Suprapubic skin (tissue), 4 donors: ENCODE measurements at regions not wholly inside any gene's neighbourhood (a gene's known extent, or its start where the extent isn't known, plus 50 kb on each side); places are given as distances from the start of the nearest gene placed in this dataset.

Experiments used
- DNase-seq, 2 donors: peaks; one replicate each; pipeline ENCODE4 v3.0.0-alpha.2; 2019; ENCODE audit warnings: low spot score in 2 of 2
- H3K27ac ChIP-seq: fragments of 200-600 bp; sonication (generic); one replicate; pipeline ENCODE4 v1.5.1; 2019
- H3K27me3 ChIP-seq: fragments of 200-600 bp; sonication (generic); one replicate; pipeline ENCODE4 v1.5.1; 2019
- H3K36me3 ChIP-seq: fragments of 200-600 bp; sonication (generic); one replicate; pipeline ENCODE4 v1.5.1; 2019
- H3K4me1 ChIP-seq: fragments of 200-600 bp; sonication (generic); one replicate; pipeline ENCODE4 v1.5.1; 2019
- H3K4me3 ChIP-seq: fragments of 200-600 bp; sonication (generic); one replicate; pipeline ENCODE4 v1.5.1; 2019; ENCODE audit warnings: mild to moderate bottlenecking
- H3K9me3 ChIP-seq: fragments of 200-600 bp; sonication (generic); one replicate; pipeline ENCODE4 v1.5.1; 2019
- EP300 ChIP-seq: sonication (generic); formaldehyde crosslinking; IDR thresholded peaks from one replicate; pipeline ENCODE4 v1.6.1; 2017; ENCODE audit warnings: antibody characterized with exemption
- POLR2A ChIP-seq, 2 donors: fragments of 450-650 bp; IDR thresholded peaks; one replicate each; pipeline ENCODE4 v1.6.1; 2017; ENCODE audit warnings: antibody characterized with exemption in 2 of 2, mild to moderate bottlenecking in 2 of 2, moderate library complexity in 2 of 2
- POLR2AphosphoS5 ChIP-seq, 3 donors: sonication (generic); formaldehyde crosslinking; IDR thresholded peaks; one replicate each; pipeline ENCODE4 v1.6.1; 2017; ENCODE audit warnings: antibody characterized with exemption in 3 of 3
- WGBS: methylation state at CpG from one replicate; pipeline ENCODE4 v1.1.5; 2018; 5-methylcytosine and 5-hydroxymethylcytosine counted together
- TF ChIP-seq, protein P1 (sequence below), 2 donors: fragments of 200-600 bp in 1 of 2; fragments of 450-650 bp in 1 of 2; sonication (generic) in 1 of 2; IDR thresholded peaks; one replicate each; pipeline ENCODE4 v1.5.1; 2016 to 2019; ENCODE audit warnings: antibody characterized with exemption in 2 of 2, mild to moderate bottlenecking in 1 of 2, moderate library complexity in 1 of 2

DNA sequence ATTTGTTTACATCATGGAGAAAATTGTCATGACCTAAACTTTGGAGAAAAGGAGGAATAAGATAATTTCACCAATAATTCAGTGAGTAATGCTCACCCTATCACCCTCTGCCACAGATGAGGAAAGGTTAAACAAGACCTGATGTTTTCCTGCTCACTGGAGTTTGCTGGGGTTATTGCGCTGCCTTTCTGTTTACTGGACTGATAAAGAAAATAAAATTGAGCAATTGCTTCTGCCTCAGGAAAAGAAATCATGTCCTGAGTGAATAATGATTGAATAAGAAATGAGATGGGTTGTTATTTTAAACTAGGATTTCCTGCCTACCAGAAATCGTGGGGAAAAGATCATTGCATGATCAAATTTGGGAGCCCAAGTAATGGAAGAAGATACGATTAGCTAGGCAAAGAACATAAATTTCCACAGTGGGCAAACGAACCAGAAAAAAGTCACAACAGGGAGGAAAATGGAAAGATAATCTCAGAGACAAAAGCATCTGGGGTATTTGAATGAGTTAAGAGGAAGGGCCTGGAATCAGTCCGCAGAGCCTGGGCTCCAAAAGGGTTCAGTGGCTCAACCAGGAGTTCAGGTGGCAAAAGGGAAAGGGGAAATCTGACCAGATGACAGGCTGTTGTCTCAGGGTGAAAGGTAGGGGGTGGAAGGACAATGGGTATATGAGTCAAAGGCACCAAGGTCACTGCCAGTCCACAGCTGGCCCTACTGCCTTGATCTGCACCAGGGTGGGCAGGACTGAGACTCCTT lies 146.8 kb downstream of the FAM43A start:
- no peak overlapping the region for H3K27ac ChIP-seq
- no peak for TF ChIP-seq POLR2AphosphoS5 (IDR thresholded peaks at IDR 0.05)
- no peak for TF ChIP-seq EP300
- TF ChIP-seq, protein P1, sequence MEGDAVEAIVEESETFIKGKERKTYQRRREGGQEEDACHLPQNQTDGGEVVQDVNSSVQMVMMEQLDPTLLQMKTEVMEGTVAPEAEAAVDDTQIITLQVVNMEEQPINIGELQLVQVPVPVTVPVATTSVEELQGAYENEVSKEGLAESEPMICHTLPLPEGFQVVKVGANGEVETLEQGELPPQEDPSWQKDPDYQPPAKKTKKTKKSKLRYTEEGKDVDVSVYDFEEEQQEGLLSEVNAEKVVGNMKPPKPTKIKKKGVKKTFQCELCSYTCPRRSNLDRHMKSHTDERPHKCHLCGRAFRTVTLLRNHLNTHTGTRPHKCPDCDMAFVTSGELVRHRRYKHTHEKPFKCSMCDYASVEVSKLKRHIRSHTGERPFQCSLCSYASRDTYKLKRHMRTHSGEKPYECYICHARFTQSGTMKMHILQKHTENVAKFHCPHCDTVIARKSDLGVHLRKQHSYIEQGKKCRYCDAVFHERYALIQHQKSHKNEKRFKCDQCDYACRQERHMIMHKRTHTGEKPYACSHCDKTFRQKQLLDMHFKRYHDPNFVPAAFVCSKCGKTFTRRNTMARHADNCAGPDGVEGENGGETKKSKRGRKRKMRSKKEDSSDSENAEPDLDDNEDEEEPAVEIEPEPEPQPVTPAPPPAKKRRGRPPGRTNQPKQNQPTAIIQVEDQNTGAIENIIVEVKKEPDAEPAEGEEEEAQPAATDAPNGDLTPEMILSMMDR (IDR thresholded peaks at IDR 0.05), result no peak
- no peak for TF ChIP-seq POLR2A (IDR thresholded peaks at IDR 0.05)
- 79% methylated on average over 5 of the region's 5 CpGs for WGBS

DNA sequence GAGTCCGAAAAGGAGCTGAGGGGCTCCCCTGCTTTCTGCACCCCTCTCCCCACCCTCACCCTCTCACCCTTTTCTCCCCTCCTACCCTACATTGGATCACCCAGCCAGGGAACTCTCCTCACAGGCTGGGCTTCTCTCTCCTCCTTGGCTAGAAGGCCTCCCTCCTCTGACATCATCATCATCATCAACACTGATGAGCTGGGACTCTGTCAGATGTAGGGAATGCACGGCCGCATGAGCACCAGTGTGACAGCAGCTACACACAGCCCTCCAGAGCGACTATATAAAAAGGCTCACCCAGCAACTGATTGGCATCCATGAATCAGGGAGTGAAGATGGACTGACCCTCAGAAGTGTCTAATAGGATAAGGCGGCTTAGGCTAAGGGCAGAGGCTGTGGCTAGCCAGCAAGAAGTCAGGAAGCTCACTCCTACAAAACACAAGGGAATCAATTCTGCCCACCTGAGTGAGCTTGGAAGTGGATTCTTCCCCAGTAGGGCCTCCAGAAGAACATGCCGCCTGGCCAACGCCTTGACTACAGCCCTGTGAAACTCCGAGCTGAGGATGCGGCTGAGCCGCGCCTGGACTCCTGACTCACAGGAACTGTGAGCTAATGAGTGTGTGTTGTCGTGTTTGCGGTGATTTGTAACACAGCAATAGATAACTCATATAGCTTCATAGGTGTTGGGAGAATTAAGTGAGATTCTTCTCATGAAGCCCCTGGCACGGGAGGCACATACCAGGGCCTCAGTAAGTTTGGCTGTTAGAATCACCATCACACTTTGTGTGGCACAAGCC lies 147.6 kb downstream of the FAM43A start:
- no peak overlapping the region for H3K4me3 ChIP-seq
- H3K27ac ChIP-seq, result no peak overlapping the region
- DNase-seq, result no peak
- H3K4me1 ChIP-seq, result no peaks in the 10 kb centered on the region
- TF ChIP-seq EP300 (no peak), POLR2AphosphoS5 (IDR thresholded peaks at IDR 0.05) (no peak), POLR2A (IDR thresholded peaks at IDR 0.05) (no peak)
- TF ChIP-seq, protein P1 (IDR thresholded peaks at IDR 0.05), result no peak
- 94% methylated on average over 14 of the region's 14 CpGs for WGBS
- H3K36me3 ChIP-seq, result no peaks in the 10 kb centered on the region
- no peaks in the 10 kb centered on the region for H3K9me3 ChIP-seq
- no peaks in the 10 kb centered on the region for H3K27me3 ChIP-seq

More for the DNA sequence above, 146.8 kb downstream of the FAM43A start:
- H3K27me3 ChIP-seq, result no peaks in the 10 kb centered on the region
- no peak for DNase-seq
- H3K4me3 ChIP-seq, result no peak overlapping the region
- H3K4me1 ChIP-seq, result no peaks in the 10 kb centered on the region
- H3K9me3 ChIP-seq, result no peaks in the 10 kb centered on the region
- no peaks in the 10 kb centered on the region for H3K36me3 ChIP-seq

DNA sequence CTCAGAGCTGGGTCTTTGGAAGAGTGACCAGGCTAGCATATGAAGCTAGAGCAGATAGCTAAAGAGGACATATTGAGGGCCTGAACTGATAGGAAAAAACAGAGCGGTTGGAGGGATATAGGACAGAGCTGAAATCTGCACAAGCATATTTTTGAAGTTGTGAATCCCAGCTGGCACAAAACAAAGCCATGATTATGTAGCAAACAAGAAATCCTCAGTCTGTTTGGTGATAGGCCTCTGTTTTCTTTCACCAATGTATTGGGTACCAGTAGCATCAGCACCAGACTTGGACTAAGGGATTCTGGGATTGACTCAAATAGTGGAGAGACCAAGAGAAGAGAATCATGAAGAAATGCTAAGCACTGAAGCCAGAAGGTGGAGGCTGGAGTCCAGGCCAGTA lies 151.0 kb downstream of the FAM43A start:
- peaks cover 6% of the 10 kb centered on the region for H3K4me1 ChIP-seq
- no peak overlapping the region for H3K4me3 ChIP-seq
- no peaks in the 10 kb centered on the region for H3K27me3 ChIP-seq
- no peak overlapping the region for H3K27ac ChIP-seq
- no peaks in the 10 kb centered on the region for H3K36me3 ChIP-seq
- no peak for DNase-seq
- no peaks in the 10 kb centered on the region for H3K9me3 ChIP-seq
- 70% methylated on average over 1 of the region's 1 CpG for WGBS
- no peak for TF ChIP-seq EP300
- no peak for TF ChIP-seq POLR2A (IDR thresholded peaks at IDR 0.05)
- TF ChIP-seq POLR2AphosphoS5 (IDR thresholded peaks at IDR 0.05), result no peak
- TF ChIP-seq, protein P1 (IDR thresholded peaks at IDR 0.05), result no peak

DNA sequence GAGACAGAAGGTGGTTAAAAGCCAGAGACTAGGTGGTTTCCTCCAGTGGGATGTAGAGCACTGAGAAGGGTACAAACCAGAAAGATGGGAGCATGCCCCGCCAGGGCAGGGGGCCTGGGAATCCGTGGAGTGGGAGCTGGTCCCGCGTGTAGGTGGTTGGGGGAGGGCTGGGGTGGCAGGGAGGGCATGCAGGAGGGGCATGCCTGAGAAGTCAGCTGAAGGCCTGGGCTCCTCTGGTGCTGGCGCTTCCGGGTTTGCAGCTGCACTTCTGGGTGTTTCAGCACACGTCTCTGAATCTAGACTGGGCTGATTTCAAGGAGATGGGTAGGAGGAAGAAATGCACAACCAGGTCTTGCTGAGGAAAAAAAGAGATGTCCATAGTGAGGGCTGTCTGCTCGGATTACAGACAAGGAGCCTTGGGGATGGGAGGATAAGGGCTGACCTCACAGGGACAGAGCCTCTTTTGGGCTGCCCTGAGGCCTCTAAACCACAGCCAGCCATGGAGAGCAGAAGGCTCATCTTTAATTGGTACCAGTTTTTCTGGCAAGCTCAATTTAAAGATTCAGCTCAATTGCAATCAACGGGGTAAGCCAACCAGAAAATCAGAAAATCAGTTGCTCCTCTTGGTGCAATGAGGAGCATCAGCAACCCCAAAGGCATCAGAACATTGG lies 151.9 kb downstream of the FAM43A start:
- DNase-seq, result no peak
- Histone ChIP-seq H3K27me3 (no peaks in the 10 kb centered on the region), H3K27ac (no peak overlapping the region), H3K9me3 (no peaks in the 10 kb centered on the region), H3K4me1 (peaks cover 6% of the 10 kb centered on the region), H3K4me3 (no peak overlapping the region), H3K36me3 (no peaks in the 10 kb centered on the region)
- 76% methylated on average over 9 of the region's 9 CpGs for WGBS
- TF ChIP-seq POLR2AphosphoS5 (IDR thresholded peaks at IDR 0.05) (no peak), EP300 (no peak), POLR2A (IDR thresholded peaks at IDR 0.05) (no peak)

DNA sequence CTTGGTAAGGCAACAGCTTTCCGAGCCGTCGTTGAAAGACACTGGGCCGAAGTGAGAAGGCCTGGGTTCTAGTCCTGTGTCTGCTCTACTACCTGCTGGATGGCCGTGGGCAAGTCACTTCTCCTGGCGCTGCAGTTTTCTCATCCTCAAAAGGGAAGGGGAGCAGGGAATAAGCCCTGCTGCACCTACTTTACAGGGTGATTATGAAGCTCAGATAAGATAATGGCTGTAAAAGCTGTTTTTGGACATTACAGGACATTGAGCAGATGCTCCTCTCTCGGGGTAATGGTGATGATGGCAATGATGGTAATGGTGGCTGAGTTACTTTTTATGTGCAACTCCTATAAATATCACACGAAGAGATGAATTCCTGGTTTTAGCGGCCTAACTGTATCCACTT lies 152.6 kb downstream of the FAM43A start:
- no peak overlapping the region for H3K4me3 ChIP-seq
- H3K9me3 ChIP-seq, result no peaks in the 10 kb centered on the region
- DNase-seq, result no peak
- H3K27ac ChIP-seq, result no peak overlapping the region
- H3K36me3 ChIP-seq, result no peaks in the 10 kb centered on the region
- TF ChIP-seq, protein P1 (IDR thresholded peaks at IDR 0.05), result no peak
- TF ChIP-seq POLR2AphosphoS5 (IDR thresholded peaks at IDR 0.05), result no peak
- TF ChIP-seq EP300, result no peak
- TF ChIP-seq POLR2A (IDR thresholded peaks at IDR 0.05), result no peak
- no peaks in the 10 kb centered on the region for H3K27me3 ChIP-seq
- WGBS, result 97% methylated on average over 9 of the region's 9 CpGs
- peaks cover 6% of the 10 kb centered on the region for H3K4me1 ChIP-seq
